Pancreas (tissue), 10 donors: ENCODE measurements at regions not wholly inside any gene's neighbourhood (a gene's known extent, or its start where the extent isn't known, plus 50 kb on each side); places are given as distances from the start of the nearest gene placed in this dataset.
"Not testable (repeated sequence)": the region's sequence is repeated elsewhere in the genome, so short reads cannot be mapped to it uniquely, and the experiment has no call there.

Source experiments
- ATAC-seq, 4 donors: fragments of 200-7000 bp; cut with Tn5 transposase; one replicate each; pipeline versions ENCODE4 v1.8.0 to v1.9.1; 2020; ENCODE audit warnings: mild to moderate bottlenecking in 4 of 4, moderate library complexity in 4 of 4
- DNase-seq, 6 donors: peaks; one replicate each; pipeline ENCODE4 v3.0.0-alpha.2; 2020
- FAIRE-seq: peaks from 2 replicates; lab custom pipeline; 2012; peaks lifted over from hg19 to GRCh38; lab: Jason Lieb, UNC
- H3K27ac ChIP-seq, 4 donors: fragments of 200-600 bp; sonication (generic); 1 replicate in 3 of 4; 2 replicates in 1 of 4; pipeline versions ENCODE4 v1.5.0 to v1.8.0; 2020
- H3K27me3 ChIP-seq, 4 donors: fragments of 200-600 bp; one replicate each; pipeline ENCODE4 v1.8.0; 2021
- H3K36me3 ChIP-seq, 3 donors: fragments of 200-600 bp; sonication (generic) in 1 of 3; one replicate each; pipeline versions ENCODE4 v1.5.0 to v1.8.0; 2020 to 2021
- H3K4me1 ChIP-seq, 3 donors: fragments of 200-600 bp; one replicate each; pipeline ENCODE4 v1.8.0; 2021
- H3K4me3 ChIP-seq, 4 donors: fragments of 200-600 bp; sonication (generic) in 2 of 4; one replicate each; pipeline versions ENCODE4 v1.5.0 to v1.8.0; 2020 to 2021
- H3K9me3 ChIP-seq, 4 donors: fragments of 200-600 bp; one replicate each; pipeline ENCODE4 v1.8.0; 2021
- WGBS, 2 donors: extraction: QIAGEN DNeasy Blood & Tissue Kit; methylation state at CpG; one replicate each; pipeline ENCODE4 v1.1.7; 2013; 5-methylcytosine and 5-hydroxymethylcytosine counted together
- intact Hi-C, 3 donors: fragments of 100-400 bp; cut with DNase I; formaldehyde crosslinking; loops; one replicate each; pipeline versions ENCODE4 v1.11.1 to v1.14.2; 2022
- TF ChIP-seq, protein P1 (sequence below), 4 donors: fragments of 200-600 bp; sonication (generic) in 3 of 4; IDR thresholded peaks; one replicate each; pipeline versions ENCODE4 v1.5.0 to v1.8.0; 2021; ENCODE audit warnings: antibody characterized with exemption in 4 of 4
- donor health status: healthy with polysubstance abuse.
- donor health status: DM: no; HTN: no; CAD: no; lungs with moderate emphysema.
- donor health status: DM: no; HTN: no; CAD: no.
- donor health status: control.
- donor health status: control.
- donor health status: Bipolar disorder and iron deficiency.
- donor health status: DM: yes; HTN: yes; CAD: no.
- donor health status: DM: no; HTN: no; CAD: no.
- donor health status: DM: no; HTN: no; CAD: no.
- donor health status: DM: yes; HTN: yes; CAD: no.

DNA sequence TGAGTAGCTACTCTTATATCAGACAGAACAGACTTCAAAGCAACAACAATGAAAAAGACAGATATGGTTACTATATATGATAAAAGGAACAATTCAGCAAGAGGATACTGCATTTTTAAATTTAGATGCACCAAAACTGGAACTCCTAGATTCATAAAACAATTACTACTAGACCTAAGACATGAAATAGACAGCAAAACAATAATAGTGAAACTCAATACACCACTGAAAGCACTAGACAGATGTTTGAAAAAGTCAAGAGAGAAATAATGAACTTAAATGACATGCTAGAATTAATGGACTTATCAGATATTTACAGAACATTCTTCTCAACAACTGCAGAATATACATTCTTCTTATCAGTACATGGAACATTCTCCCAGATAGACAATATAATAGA, 99.5 kb upstream of the ITM2A start:
- intact Hi-C loops, result no loop called here
- H3K27ac ChIP-seq, result no peak overlapping the region
- no peak for DNase-seq
- H3K9me3 ChIP-seq, result no peaks in the 10 kb centered on the region
- no peak for ATAC-seq
- H3K36me3 ChIP-seq, result no peaks in the 10 kb centered on the region
- no peak overlapping the region for H3K4me3 ChIP-seq
- no peaks in the 10 kb centered on the region for H3K27me3 ChIP-seq
- no peak for FAIRE-seq
- TF ChIP-seq, protein P1, sequence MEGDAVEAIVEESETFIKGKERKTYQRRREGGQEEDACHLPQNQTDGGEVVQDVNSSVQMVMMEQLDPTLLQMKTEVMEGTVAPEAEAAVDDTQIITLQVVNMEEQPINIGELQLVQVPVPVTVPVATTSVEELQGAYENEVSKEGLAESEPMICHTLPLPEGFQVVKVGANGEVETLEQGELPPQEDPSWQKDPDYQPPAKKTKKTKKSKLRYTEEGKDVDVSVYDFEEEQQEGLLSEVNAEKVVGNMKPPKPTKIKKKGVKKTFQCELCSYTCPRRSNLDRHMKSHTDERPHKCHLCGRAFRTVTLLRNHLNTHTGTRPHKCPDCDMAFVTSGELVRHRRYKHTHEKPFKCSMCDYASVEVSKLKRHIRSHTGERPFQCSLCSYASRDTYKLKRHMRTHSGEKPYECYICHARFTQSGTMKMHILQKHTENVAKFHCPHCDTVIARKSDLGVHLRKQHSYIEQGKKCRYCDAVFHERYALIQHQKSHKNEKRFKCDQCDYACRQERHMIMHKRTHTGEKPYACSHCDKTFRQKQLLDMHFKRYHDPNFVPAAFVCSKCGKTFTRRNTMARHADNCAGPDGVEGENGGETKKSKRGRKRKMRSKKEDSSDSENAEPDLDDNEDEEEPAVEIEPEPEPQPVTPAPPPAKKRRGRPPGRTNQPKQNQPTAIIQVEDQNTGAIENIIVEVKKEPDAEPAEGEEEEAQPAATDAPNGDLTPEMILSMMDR (IDR thresholded peaks at IDR 0.05), result no peak
- no peaks in the 10 kb centered on the region for H3K4me1 ChIP-seq

DNA sequence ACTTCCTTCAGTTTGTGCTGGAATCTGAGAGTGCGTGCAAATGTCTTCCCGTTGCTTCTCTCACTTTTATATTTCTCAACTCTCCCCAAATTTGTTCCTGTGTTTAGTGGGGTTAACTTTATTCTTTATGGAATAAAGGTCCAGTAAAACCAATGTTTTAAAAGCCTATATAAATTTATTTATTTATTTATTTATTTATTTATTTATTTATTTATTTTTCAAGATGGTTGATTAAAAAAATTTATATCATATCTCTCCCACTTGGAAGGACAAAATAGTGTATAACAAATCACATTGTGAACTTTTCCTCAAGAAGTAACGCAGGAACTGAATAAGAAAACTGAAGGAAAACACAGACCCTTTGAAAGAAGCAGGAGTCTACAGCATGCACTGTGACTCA, 95.3 kb upstream of the ITM2A start:
- no peak for DNase-seq
- no peak overlapping the region for H3K4me3 ChIP-seq
- TF ChIP-seq, protein P1 (IDR thresholded peaks at IDR 0.05), result no peak
- ATAC-seq, result no peak
- H3K9me3 ChIP-seq, result no peaks in the 10 kb centered on the region
- FAIRE-seq, result no peak
- H3K27me3 ChIP-seq, result no peaks in the 10 kb centered on the region
- no peaks in the 10 kb centered on the region for H3K4me1 ChIP-seq
- intact Hi-C loops, result no loop called here
- no peaks in the 10 kb centered on the region for H3K36me3 ChIP-seq
- H3K27ac ChIP-seq, result no peak overlapping the region
- WGBS, 2 donors, result 68 to 86% methylated on average over 3 of the region's 3 CpGs

DNA sequence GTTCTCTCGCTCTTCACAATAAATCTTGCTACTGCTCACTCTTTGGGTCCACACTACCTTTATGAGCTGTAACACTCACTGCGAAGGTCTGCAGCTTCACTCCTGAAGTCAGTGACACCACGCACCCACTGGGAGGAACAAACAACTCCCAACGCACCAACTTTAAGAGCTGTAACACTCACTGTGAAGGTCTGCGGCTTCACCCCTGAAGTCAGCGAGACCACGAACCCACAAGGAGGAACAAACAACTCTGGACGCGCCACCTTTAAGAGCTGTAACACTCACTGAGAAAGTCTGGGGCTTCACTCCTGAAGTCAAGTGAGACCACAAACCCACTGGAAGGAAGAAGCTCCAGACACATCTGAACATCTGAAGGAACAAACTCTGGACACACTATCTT, 89.5 kb upstream of the ITM2A start:
- ATAC-seq, H3K27ac ChIP-seq, H3K36me3 ChIP-seq, FAIRE-seq, H3K27me3 ChIP-seq, DNase-seq, H3K4me3 ChIP-seq, H3K9me3 ChIP-seq, H3K4me1 ChIP-seq, intact Hi-C loops: not testable (repeated sequence)
- 73 to 80% methylated on average over 9 of the region's 9 CpGs for WGBS, 2 donors

DNA sequence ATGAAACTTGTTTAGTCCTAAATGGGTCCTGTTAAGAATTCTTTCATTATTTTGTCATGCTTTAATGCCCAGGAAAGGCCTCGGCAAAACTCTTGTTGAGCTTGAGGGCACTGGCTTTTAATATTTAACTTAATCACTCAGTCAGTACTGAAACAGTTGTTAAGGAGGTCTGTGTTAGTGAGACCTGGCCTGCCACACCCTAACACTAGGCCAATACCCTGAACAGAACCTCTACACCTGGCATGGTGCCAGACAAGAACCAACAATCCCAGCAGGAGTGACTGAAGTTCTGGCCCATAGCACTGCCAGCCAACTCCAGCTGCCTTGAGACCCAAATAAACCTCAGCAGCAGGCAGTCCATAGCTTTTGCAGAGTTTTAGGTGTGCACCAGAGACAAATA, 85.7 kb upstream of the ITM2A start:
- intact Hi-C loops, result no loop called here
- TF ChIP-seq, protein P1 (IDR thresholded peaks at IDR 0.05), result no peak
- WGBS, 2 donors, result 44 to 52% methylated on average over 1 of the region's 1 CpG
- no peak overlapping the region for H3K4me3 ChIP-seq
- H3K36me3 ChIP-seq, result no peaks in the 10 kb centered on the region
- ATAC-seq, result no peak
- no peak for FAIRE-seq
- H3K4me1 ChIP-seq, result no peaks in the 10 kb centered on the region
- H3K27me3 ChIP-seq, result peaks cover 0 to 9% (median 0%) of the 10 kb centered on the region in 4 donors
- no peak overlapping the region for H3K27ac ChIP-seq
- H3K9me3 ChIP-seq, result no peaks in the 10 kb centered on the region
- DNase-seq, result peak in 1 of 6 donors; percentile 18

DNA sequence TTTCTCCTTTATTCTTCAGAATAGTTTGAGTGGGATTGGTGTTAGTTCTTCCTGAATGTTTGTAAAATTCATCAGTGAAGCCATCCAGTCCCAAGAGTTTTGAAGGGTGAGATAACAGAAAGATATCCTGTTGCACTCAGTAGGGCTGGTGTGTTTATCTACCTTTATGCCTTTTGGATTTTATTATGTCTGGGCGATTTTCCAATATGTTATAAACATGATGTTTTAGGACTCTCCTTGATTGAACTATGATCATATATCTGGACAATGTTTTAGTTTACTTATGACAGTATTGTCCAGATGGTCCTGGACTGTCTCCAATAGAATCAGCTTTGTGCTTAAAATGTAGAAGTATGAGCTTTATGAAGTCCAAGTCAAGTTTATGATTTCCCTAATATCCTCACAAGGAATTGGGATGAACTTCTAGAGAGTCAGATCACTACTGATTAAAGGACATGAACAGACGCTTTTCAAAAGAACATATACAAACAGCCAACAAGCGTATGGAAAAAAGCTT, 77.6 kb upstream of the ITM2A start:
- TF ChIP-seq, protein P1 (IDR thresholded peaks at IDR 0.05), result no peak
- H3K27ac ChIP-seq, result no peak overlapping the region
- intact Hi-C loops, result no loop called here
- peak; percentile 29 for FAIRE-seq
- no peak for ATAC-seq
- 55 to 59% methylated on average over 3 of the region's 3 CpGs for WGBS, 2 donors
- peaks cover 0 to 11% (median 0%) of the 10 kb centered on the region in 4 donors for H3K27me3 ChIP-seq
- no peak overlapping the region for H3K4me3 ChIP-seq
- H3K4me1 ChIP-seq, result no peaks in the 10 kb centered on the region
- no peaks in the 10 kb centered on the region for H3K36me3 ChIP-seq
- H3K9me3 ChIP-seq, result no peaks in the 10 kb centered on the region
- DNase-seq, result no peak
